B cell (primary cell): ENCODE measurements at regions not wholly inside any gene's neighbourhood (a gene's known extent, or its start where the extent isn't known, plus 50 kb on each side); places are given as distances from the start of the nearest gene placed in this dataset.

Experiments used
- CTCF ChIP-seq: fragments of 200-600 bp; IDR thresholded peaks from one replicate; pipeline ENCODE4 v1.8.0; 2022; ENCODE audit warnings: antibody characterized with exemption, mild to moderate bottlenecking
- EZH2 ChIP-seq: IDR thresholded peaks from 2 replicates; pipeline ENCODE4 v1.6.1; 2012; ENCODE audit warnings: borderline replicate concordance, low read depth, mild to moderate bottlenecking, moderate library complexity, low read length; ENCODE audit not compliant: insufficient read depth, poor library complexity, severe bottlenecking

GRCh38 chr7:55642266-55642665, 70.0 kb upstream of the VOPP1 start:
- TF ChIP-seq CTCF: no peak
- no peak for TF ChIP-seq EZH2
